Tibial nerve (tissue), 4 donors: ENCODE measurements at regions not wholly inside any gene's neighbourhood (a gene's known extent, or its start where the extent isn't known, plus 50 kb on each side); places are given as distances from the start of the nearest gene placed in this dataset.

Source experiments
- DNase-seq, 2 donors: peaks; one replicate each; pipeline ENCODE4 v3.0.0-alpha.2; 2019; ENCODE audit warnings: low spot score in 2 of 2
- H3K27ac ChIP-seq, 4 donors: fragments of 200-600 bp; sonication (generic) in 3 of 4; one replicate each; pipeline ENCODE4 v1.5.1; 2017 to 2019; ENCODE audit warnings: mild to moderate bottlenecking in 1 of 4
- H3K27me3 ChIP-seq, 2 donors: fragments of 200-600 bp; sonication (generic) in 1 of 2; one replicate each; pipeline versions ENCODE4 v1.5.1 to v1.6.0; 2017 to 2019
- H3K36me3 ChIP-seq, 3 donors: fragments of 200-600 bp; sonication (generic); one replicate each; pipeline ENCODE4 v1.5.1; 2018 to 2019
- H3K4me1 ChIP-seq, 4 donors: fragments of 200-600 bp; sonication (generic) in 3 of 4; one replicate each; pipeline ENCODE4 v1.5.1; 2017 to 2019
- H3K4me3 ChIP-seq, 4 donors: fragments of 200-600 bp; sonication (generic) in 3 of 4; one replicate each; pipeline ENCODE4 v1.5.1; 2017 to 2019; ENCODE audit warnings: mild to moderate bottlenecking in 1 of 4, moderate library complexity in 1 of 4
- H3K9me3 ChIP-seq, 4 donors: fragments of 200-600 bp; sonication (generic) in 3 of 4; one replicate each; pipeline ENCODE4 v1.5.1; 2017 to 2019
- EP300 ChIP-seq, 2 donors: sonication (generic); formaldehyde crosslinking; IDR thresholded peaks; one replicate each; pipeline ENCODE4 v1.6.1; 2017; ENCODE audit warnings: antibody characterized with exemption in 2 of 2, mild to moderate bottlenecking in 1 of 2
- POLR2A ChIP-seq, 2 donors: fragments of 450-650 bp; IDR thresholded peaks; one replicate each; pipeline ENCODE4 v1.6.1; 2017; ENCODE audit warnings: antibody characterized with exemption in 2 of 2, mild to moderate bottlenecking in 2 of 2, moderate library complexity in 2 of 2
- WGBS, 2 donors: methylation state at CpG; one replicate each; pipeline ENCODE4 v1.1.5; 2018; 5-methylcytosine and 5-hydroxymethylcytosine counted together
- TF ChIP-seq, protein P1 (sequence below), 5 experiments: fragments of 200-600 bp in 3 of 5; fragments of 450-650 bp in 2 of 5; sonication (generic) in 3 of 5; IDR thresholded peaks; one replicate each; pipeline ENCODE4 v1.5.1; 2016 to 2019; ENCODE audit warnings: antibody characterized with exemption in 5 of 5, mild to moderate bottlenecking in 3 of 5, moderate library complexity in 2 of 5

DNA sequence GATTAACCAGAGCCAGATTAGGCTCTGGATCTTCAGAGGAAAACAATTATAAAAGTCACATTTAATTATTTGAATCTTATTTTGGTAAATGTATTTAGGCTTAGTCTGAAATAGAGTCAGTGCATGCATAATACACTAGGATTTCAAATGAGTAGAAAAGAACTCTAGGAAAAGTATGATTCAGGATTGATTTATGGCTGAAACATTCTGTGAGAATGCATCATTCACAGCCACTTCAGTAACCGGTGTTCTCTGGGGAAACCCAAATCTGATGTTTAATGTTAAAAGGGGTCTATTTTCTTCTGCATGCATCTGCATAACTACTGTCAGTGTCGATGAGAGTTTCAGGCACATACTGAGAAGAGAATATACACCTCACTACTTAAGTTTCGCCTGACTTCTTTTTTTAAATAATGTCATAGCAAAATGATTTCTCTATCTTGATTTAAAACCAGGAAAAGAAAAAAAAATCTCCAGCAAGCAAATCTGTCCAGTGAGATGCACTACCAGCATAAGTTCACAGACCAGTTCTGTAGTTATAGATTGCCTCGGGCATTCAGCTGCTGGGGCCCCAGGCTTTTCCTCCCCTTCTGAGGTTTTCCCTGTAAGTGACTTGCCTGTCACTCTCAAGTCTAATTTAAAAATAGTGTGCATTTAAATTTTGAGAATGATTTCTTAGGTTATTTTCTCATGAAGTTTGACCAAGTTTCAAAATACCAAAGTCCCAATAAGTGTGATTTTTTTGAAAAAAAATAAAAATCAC, 501.5 kb downstream of the NR4A2 start:
- Histone ChIP-seq H3K4me3 (no peak overlapping the region), H3K27ac (peak overlapping the region in 1 of 4 donors; percentile 32), H3K36me3 (no peaks in the 10 kb centered on the region), H3K9me3 (no peaks in the 10 kb centered on the region), H3K4me1 (peaks cover 0 to 3% (median 0%) of the 10 kb centered on the region in 4 donors), H3K27me3 (no peaks in the 10 kb centered on the region)
- TF ChIP-seq, protein P1, sequence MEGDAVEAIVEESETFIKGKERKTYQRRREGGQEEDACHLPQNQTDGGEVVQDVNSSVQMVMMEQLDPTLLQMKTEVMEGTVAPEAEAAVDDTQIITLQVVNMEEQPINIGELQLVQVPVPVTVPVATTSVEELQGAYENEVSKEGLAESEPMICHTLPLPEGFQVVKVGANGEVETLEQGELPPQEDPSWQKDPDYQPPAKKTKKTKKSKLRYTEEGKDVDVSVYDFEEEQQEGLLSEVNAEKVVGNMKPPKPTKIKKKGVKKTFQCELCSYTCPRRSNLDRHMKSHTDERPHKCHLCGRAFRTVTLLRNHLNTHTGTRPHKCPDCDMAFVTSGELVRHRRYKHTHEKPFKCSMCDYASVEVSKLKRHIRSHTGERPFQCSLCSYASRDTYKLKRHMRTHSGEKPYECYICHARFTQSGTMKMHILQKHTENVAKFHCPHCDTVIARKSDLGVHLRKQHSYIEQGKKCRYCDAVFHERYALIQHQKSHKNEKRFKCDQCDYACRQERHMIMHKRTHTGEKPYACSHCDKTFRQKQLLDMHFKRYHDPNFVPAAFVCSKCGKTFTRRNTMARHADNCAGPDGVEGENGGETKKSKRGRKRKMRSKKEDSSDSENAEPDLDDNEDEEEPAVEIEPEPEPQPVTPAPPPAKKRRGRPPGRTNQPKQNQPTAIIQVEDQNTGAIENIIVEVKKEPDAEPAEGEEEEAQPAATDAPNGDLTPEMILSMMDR (IDR thresholded peaks at IDR 0.05), result no peak
- TF ChIP-seq EP300 (IDR thresholded peaks at IDR 0.05), result no peak
- no peak for TF ChIP-seq POLR2A (IDR thresholded peaks at IDR 0.05)
- no peak for DNase-seq
- WGBS, 2 donors, result 34 to 36% methylated on average over 4 of the region's 4 CpGs

DNA sequence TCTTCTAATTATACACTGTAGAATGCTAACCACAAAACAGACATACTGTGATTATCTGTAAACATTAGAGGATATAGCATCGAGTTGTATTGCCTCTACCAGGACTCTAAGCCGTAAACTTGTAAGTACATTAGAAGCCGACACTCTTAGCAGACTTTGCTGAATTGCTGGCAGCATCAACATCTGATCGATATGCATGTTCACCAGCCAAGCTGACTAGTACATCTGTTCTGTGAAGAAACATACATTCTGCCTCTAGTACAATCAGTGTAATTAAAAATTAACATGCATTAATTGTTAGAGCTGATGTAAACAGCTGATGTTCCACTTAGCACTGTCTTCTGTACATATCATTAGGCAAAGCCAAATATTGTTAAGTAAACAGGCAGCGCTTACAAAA, 502.2 kb downstream of the NR4A2 start:
- Histone ChIP-seq H3K9me3 (no peaks in the 10 kb centered on the region), H3K27me3 (no peaks in the 10 kb centered on the region), H3K36me3 (no peaks in the 10 kb centered on the region), H3K4me3 (no peak overlapping the region), H3K4me1 (peaks cover 0 to 3% (median 0%) of the 10 kb centered on the region in 4 donors), H3K27ac (no peak overlapping the region)
- DNase-seq, result no peak
- 57 to 64% methylated on average over 5 of the region's 5 CpGs for WGBS, 2 donors
- TF ChIP-seq, protein P1 (IDR thresholded peaks at IDR 0.05), result no peak
- TF ChIP-seq EP300 (IDR thresholded peaks at IDR 0.05), result no peak
- no peak for TF ChIP-seq POLR2A (IDR thresholded peaks at IDR 0.05)

DNA sequence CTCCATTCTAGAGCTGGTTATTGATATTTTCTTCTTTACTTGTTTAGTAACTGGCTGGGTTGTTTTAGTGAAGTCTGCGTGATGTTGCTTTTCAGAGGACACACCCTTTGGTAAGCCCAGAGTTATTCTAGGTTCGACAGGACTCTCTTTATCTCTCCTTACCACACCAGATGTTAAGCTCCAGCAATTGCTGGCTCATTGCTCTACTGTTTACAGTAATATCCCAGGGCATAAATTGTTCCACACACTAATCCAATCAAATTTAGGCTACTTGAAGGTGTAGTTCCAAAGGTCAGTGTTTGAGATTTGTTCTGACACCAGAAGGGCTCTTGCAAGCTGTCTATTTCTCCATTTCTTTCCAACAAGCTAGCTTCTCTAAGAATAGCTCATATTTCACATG, 506.6 kb downstream of the NR4A2 start:
- H3K36me3 ChIP-seq, result no peaks in the 10 kb centered on the region
- H3K27ac ChIP-seq, result no peak overlapping the region
- TF ChIP-seq, protein P1 (IDR thresholded peaks at IDR 0.05), result no peak
- TF ChIP-seq EP300 (IDR thresholded peaks at IDR 0.05), result no peak
- TF ChIP-seq POLR2A (IDR thresholded peaks at IDR 0.05), result no peak
- WGBS, 2 donors, result 57 to 75% methylated on average over 2 of the region's 2 CpGs
- DNase-seq, result no peak
- no peak overlapping the region for H3K4me3 ChIP-seq
- no peaks in the 10 kb centered on the region for H3K4me1 ChIP-seq
- H3K9me3 ChIP-seq, result no peaks in the 10 kb centered on the region
- no peaks in the 10 kb centered on the region for H3K27me3 ChIP-seq

DNA sequence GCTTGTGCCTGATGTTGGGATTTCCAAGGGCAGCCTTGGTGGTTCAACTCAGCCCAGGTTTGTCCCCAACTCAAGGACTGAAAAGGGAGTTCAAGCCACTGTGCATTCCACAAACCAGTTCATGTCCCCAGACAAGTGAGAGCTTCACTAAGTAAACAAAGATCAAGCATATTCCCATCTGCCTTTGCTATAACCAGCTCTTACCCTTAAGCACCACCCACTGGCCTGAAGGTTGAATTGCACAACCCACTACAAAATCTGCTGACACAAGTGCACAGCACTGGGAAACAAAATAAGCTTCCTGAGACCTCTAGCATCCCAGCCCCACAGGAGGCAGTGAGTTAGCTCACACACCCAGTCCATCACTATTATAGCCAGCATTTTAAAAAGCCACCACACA, 516.7 kb downstream of the NR4A2 start:
- Histone ChIP-seq H3K9me3 (peaks cover 0 to 28% (median 2%) of the 10 kb centered on the region in 4 donors), H3K27me3 (no peaks in the 10 kb centered on the region)

DNA sequence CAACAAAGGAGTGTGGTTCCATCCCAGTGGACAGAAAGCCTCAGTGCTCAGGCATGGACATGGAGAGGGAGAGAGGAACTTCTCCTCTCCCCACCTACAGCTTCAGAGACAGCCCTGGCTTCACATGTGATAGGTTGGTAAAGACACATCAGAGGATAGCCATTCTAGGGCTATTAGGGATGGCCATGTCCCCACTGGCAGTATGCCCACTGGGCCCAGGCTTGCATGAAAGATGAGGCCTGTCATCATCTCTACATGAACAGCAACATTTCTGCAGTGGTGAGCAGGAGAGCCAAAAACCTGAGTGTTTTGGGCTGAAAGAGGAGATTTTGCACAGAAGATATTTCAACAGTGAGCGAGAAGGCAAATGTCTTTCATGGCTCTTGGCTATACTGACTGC, 517.2 kb downstream of the NR4A2 start:
- WGBS, 2 donors, result 86 to 100% methylated on average over 1 of the region's 1 CpG
- no peaks in the 10 kb centered on the region for H3K27me3 ChIP-seq

More for the DNA sequence above, 516.7 kb downstream of the NR4A2 start:
- Histone ChIP-seq H3K27ac (no peak overlapping the region), H3K36me3 (peaks cover 0 to 10% (median 0%) of the 10 kb centered on the region in 3 donors), H3K4me3 (no peak overlapping the region), H3K4me1 (no peaks in the 10 kb centered on the region)
- no peak for TF ChIP-seq EP300 (IDR thresholded peaks at IDR 0.05)
- TF ChIP-seq POLR2A (IDR thresholded peaks at IDR 0.05), result no peak
- TF ChIP-seq, protein P1 (IDR thresholded peaks at IDR 0.05), result no peak
- no peak for DNase-seq

More for the DNA sequence above, 517.2 kb downstream of the NR4A2 start:
- no peak overlapping the region for H3K4me3 ChIP-seq
- H3K4me1 ChIP-seq, result no peaks in the 10 kb centered on the region
- H3K36me3 ChIP-seq, result peaks cover 0 to 10% (median 0%) of the 10 kb centered on the region in 3 donors
- H3K9me3 ChIP-seq, result peaks cover 0 to 28% (median 2%) of the 10 kb centered on the region in 4 donors
- TF ChIP-seq EP300 (IDR thresholded peaks at IDR 0.05) (no peak), POLR2A (IDR thresholded peaks at IDR 0.05) (no peak)
- TF ChIP-seq, protein P1 (IDR thresholded peaks at IDR 0.05), result no peak
- no peak overlapping the region for H3K27ac ChIP-seq
- DNase-seq, result no peak
